GM21825 (cell line): ENCODE measurements at regions not wholly inside any gene's neighbourhood (a gene's known extent, or its start where the extent isn't known, plus 50 kb on each side); places are given as distances from the start of the nearest gene placed in this dataset.

Experiments
- ATAC-seq: cut with Tn5 transposase; IDR thresholded peaks from one replicate; pipeline ENCODE4 v1.9.1; 2021; ENCODE audit warnings: mild to moderate bottlenecking, moderate library complexity; ENCODE audit not compliant: unreplicated experiment

GRCh38 chr10:2870654-2871053 lies 196.7 kb upstream of the PFKP start:
- no peak for ATAC-seq

GRCh38 chr10:2867788-2868299 lies 199.5 kb upstream of the PFKP start:
- no peak for ATAC-seq

GRCh38 chr10:2866569-2866968 lies 200.8 kb upstream of the PFKP start:
- no peak for ATAC-seq

DNA sequence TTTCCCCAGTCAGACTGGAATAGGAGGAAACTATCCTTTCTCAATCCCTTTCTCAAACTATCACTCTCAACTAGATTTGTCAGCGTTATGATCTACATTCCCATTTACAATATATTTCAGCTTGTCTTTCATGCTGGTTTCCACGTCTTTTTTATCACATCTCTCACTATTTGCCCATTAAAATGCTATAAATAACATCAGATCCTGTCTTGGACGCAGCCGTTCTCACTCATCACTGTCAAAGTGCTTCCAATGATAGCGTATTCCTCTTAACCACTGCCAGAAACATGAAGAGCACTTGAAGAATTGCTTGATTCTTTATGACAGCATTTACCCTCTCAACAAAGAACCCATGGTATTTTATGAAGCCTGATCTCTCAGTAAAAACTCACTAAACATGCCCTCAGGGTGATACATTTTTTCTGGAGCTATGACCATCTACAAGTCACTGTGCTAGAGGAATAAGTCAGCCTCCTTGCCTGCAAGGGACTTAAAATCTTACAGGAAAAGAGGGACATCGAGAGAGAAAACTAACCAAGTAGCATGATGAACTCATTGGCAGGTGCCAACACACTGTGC lies 205.6 kb upstream of the PFKP start:
- no peak for ATAC-seq

DNA sequence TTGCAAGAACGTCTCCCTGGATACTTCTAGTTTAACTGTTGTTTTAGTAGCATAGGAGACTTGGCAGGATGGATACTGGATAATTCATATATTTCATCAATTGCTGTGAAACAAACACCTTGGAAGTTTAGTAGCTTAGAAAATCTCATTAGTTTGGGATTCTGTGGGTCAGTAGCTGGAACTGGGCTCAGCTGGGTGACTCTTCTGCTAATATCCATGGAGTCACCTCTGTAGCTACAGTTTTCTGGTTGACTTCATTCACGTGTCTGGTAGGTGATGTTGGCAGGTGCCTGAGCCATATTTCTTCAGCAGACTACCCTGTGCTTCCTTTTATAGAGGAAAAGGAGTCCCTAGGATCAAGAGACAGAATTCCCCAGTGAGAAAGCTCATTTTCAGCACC lies 208.9 kb upstream of the PFKP start:
- no peak for ATAC-seq

DNA sequence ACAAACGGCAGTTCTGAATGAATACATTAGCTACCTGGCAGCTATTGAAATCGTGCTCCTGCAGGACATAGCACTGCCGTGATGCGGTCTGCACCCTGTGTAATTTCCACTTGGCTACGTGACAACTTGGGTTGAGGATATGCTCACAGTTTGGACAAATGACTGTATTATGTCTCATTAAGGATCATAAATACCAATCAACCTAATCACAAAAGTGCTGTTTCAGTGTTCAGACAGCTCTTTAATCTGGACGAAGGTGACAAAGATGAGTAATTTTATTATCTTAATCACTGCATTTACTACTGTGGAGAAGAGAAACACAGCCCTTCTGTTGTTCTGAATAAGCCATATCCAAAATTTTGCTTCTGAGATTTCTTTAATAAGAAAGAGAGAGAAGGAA lies 210.8 kb upstream of the PFKP start:
- ATAC-seq = no peak

DNA sequence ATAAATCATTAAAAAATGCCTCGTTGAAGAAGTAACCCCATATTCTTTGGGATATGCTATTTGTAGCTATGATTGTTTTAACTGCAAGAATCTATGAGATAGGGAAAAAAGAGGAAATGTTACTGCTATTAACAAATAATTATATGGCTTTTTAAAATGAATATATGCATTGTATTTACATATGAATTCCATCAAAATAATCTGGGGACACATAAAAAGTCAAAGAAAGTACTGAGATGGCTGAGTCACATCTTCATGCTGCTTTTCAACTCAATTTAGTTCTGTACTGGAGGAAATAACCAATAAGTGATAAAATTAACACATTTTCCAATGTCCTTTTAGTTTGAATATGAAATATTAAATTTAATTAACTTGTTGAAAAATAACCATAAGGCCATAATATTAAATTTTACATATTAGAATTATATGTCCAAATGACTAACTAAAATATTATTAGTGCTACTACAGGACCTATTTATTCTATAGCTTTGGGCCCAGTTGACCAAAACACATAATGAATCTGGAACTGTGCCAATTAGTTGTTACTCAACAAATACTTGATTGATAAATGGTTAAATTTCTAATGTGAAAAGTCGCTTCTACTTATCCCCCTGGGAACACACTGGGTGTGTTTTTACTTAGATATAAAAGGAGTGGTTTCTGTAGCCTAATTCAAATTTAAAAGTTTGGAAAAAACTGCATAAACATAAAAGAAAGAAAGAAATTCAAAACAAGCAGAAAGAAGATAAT lies 214.6 kb upstream of the PFKP start:
- no peak for ATAC-seq

GRCh38 chr10:2851566-2851965 lies 215.8 kb upstream of the PFKP start:
- no peak for ATAC-seq

GRCh38 chr10:2850202-2850601 lies 217.1 kb upstream of the PFKP start:
- no peak for ATAC-seq

- no peak for ATAC-seq
Measured at GRCh38 chr10:2844925-2845324, 222.4 kb upstream of the PFKP start.

GRCh38 chr10:2839081-2839725 lies 228.1 kb upstream of the PFKP start:
- ATAC-seq = no peak

GRCh38 chr10:2837674-2838073 lies 229.7 kb upstream of the PFKP start:
- ATAC-seq = no peak

GRCh38 chr10:2836921-2837662 lies 230.3 kb upstream of the PFKP start:
- ATAC-seq = no peak

GRCh38 chr10:2834214-2834613 lies 233.1 kb upstream of the PFKP start:
- no peak for ATAC-seq

GRCh38 chr10:2831509-2831908 lies 235.8 kb upstream of the PFKP start:
- no peak for ATAC-seq

DNA sequence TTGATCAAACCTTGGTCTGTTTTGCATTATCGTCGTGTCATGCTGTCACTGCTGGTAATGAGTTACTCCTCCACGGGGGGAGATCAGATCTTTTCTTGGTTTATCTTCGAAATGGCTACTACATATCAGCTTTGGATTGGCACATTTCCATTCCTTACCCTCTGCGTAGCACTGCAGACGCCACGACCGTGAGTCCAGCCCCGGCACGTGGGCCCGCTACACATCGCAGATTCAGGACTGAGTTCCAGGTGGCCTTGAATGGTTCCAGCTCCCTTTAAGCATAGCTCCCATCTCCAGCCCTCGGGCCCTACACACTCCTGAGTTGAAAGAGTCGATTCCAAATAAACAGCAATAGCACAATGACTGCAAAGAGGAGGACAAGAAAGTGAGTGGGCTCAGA lies 238.6 kb upstream of the PFKP start:
- ATAC-seq = no peak

- ATAC-seq = no peak
Measured at GRCh38 chr10:2826675-2827074, 240.7 kb upstream of the PFKP start.

DNA sequence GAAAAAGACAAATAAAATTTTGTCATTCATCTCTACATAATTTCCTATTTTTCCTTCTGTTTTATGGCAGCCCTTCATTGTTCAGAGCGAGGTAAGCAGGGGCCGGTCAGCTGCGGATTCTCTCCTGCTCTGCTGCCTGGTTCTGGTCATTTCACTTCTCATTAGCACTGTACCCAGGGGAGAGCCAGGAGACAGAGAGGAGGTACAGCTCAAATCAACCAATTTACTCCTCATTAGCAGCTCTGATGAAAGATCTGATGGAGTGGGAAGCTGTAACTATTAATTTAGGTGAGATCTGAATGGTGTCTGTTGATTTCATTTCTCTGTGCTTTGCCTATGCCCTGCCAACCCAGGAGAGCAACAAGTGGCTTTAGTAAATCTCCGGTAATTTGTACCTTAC lies 241.5 kb upstream of the PFKP start:
- ATAC-seq = no peak

GRCh38 chr10:2817940-2818636 lies 249.3 kb upstream of the PFKP start:
- no peak for ATAC-seq

DNA sequence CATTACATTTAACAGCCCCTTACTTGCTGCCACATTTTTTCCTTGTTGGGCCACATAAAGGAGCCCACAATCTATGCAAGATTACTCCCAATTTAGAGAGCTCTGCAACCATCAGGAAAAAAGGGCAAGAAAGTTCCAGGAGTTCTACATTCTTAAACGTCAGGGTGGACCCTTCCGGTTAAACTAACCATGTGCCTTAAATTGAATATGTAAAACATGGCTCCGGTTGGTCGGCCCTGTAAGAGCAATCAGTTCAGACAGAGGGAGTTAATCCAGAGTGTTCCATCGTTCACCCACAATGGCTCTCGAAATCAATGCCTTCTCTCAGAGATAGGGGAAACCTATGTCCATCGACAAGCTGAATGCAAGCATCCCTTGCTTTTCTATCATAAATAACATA lies 253.7 kb upstream of the PFKP start:
- no peak for ATAC-seq

GRCh38 chr10:2813286-2813685 lies 254.1 kb upstream of the PFKP start:
- ATAC-seq = no peak
